ENCODE measurements at regions not wholly inside any gene's neighbourhood (a gene's known extent, or its start where the extent isn't known, plus 50 kb on each side); places are given as distances from the start of the nearest gene placed in this dataset.

DNA sequence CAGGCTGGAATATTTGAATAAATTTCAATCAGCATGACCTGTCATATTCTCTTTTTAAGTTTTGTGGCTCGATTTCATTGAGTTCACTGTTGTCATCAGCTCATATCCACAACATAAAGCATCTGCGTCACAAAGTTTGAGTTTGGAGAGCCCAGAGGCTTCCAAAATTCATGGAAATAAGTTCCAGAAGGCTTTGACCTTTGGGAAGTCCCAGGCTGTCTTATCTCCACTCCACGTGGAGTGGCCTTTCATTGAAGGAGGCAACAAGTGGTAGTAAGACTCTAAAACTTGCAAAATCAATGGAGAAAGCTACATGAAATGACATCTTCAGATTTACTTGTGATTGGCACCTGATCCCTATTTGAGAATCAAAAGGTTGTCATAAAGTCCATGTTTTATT, 54.1 kb upstream of the UNC5C start:
- Histone ChIP-seq H2BK20ac (ENCODE audit: low read depth, low read length) (no peak overlapping the region), H3K9me3 (ENCODE audit: control insufficient read depth, insufficient read depth, low read length) (no peaks in the 10 kb centered on the region), H3K23ac (ENCODE audit: low read depth, low read length) (no peak overlapping the region), H4K20me1 (ENCODE audit: insufficient read depth, low read length) (no peaks in the 10 kb centered on the region), H3K27ac (ENCODE audit: insufficient read depth, low read length) (no peak overlapping the region), H3K79me1 (ENCODE audit: low read depth in 1 of 2, low read length in 2 of 2) (no peaks in the 10 kb centered on the region), H4K8ac (ENCODE audit: low read depth in 2 of 2, low read length in 2 of 2) (no peak overlapping the region), H3K9me1 (ENCODE audit: insufficient read depth, low read length) (no peaks in the 10 kb centered on the region), H2AFZ (replicated peaks; ENCODE audit: low read length, poor library complexity) (no peak overlapping the region), H2AK9ac (replicated peaks; ENCODE audit: low read depth, low read length, poor library complexity) (no peak overlapping the region), H3K36me3 (ENCODE audit: control insufficient read depth, insufficient read depth, low read length) (no peaks in the 10 kb centered on the region), H3K4me2 (ENCODE audit: low read depth, low read length) (no peak overlapping the region), H3K56ac (ENCODE audit: extremely low read depth, insufficient read depth, low read length) (no peak overlapping the region), H3K18ac (ENCODE audit: low read depth, low read length) (no peak overlapping the region), H3K14ac (replicated peaks; ENCODE audit: low read depth, low read length) (no peak overlapping the region), H4K5ac (ENCODE audit: low read depth, low read length) (no peak overlapping the region), H4K91ac (ENCODE audit: insufficient read depth, low read depth, low read length) (no peak overlapping the region), H2BK5ac (ENCODE audit: low read depth, low read length, poor library complexity, severe bottlenecking) (no peak overlapping the region), H3K4me1 (ENCODE audit: control insufficient read depth, insufficient read depth, low read length) (no peaks in the 10 kb centered on the region), H3K4me3 (ENCODE audit: insufficient read depth, low read depth, low read length) (no peak overlapping the region), H3K4ac (ENCODE audit: low read depth, low read length) (no peak overlapping the region), H3K27me3 (ENCODE audit: control insufficient read depth, insufficient read depth, low read length) (no peaks in the 10 kb centered on the region), H2BK120ac (ENCODE audit: low read depth, low read length) (no peak overlapping the region), H2AK5ac (ENCODE audit: low read depth, low read length) (no peak overlapping the region), H3K9ac (ENCODE audit: low read depth, low read length) (no peak overlapping the region), H2BK15ac (ENCODE audit: low read depth, low read length) (no peak overlapping the region)
- TF ChIP-seq CEBPB (IDR thresholded peaks at IDR 0.05; ENCODE audit: low read depth, low read length) (no peak), CHD1 (IDR thresholded peaks at IDR 0.05; ENCODE audit: low read depth, low read length) (no peak), FOS (IDR thresholded peaks at IDR 0.05; ENCODE audit: low read depth, low read length) (no peak), MAZ (IDR thresholded peaks at IDR 0.05; ENCODE audit: borderline replicate concordance, low read depth, low read length) (no peak), MXI1 (IDR thresholded peaks at IDR 0.05; ENCODE audit: borderline replicate concordance, low read depth, low read length) (no peak)
- TF ChIP-seq, protein P1, sequence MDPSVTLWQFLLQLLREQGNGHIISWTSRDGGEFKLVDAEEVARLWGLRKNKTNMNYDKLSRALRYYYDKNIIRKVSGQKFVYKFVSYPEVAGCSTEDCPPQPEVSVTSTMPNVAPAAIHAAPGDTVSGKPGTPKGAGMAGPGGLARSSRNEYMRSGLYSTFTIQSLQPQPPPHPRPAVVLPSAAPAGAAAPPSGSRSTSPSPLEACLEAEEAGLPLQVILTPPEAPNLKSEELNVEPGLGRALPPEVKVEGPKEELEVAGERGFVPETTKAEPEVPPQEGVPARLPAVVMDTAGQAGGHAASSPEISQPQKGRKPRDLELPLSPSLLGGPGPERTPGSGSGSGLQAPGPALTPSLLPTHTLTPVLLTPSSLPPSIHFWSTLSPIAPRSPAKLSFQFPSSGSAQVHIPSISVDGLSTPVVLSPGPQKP (IDR thresholded peaks at IDR 0.05; ENCODE audit: borderline replicate concordance, low read depth, low read length): no peak
- TF ChIP-seq, protein P2, sequence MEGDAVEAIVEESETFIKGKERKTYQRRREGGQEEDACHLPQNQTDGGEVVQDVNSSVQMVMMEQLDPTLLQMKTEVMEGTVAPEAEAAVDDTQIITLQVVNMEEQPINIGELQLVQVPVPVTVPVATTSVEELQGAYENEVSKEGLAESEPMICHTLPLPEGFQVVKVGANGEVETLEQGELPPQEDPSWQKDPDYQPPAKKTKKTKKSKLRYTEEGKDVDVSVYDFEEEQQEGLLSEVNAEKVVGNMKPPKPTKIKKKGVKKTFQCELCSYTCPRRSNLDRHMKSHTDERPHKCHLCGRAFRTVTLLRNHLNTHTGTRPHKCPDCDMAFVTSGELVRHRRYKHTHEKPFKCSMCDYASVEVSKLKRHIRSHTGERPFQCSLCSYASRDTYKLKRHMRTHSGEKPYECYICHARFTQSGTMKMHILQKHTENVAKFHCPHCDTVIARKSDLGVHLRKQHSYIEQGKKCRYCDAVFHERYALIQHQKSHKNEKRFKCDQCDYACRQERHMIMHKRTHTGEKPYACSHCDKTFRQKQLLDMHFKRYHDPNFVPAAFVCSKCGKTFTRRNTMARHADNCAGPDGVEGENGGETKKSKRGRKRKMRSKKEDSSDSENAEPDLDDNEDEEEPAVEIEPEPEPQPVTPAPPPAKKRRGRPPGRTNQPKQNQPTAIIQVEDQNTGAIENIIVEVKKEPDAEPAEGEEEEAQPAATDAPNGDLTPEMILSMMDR (conservative IDR thresholded peaks at IDR 0.05; ENCODE audit: low read depth, low read length): no peak
- in situ Hi-C loops (cut with MboI; ENCODE audit: low sequenced_read_pairs) (no loop called here), dilution Hi-C loops (cut with HindIII; ENCODE audit: low sequenced_read_pairs, unreplicated experiment) (no loop called here), intact Hi-C loops (cut with micrococcal nuclease) (no loop called here)
- DNase-seq (no peak), ATAC-seq (ENCODE audit: low read depth) (no peak)
- POLR2A ChIA-PET (ENCODE audit: unreplicated experiment): no interaction called here
- WGBS, 2 experiments (ENCODE audit: extremely low coverage in 2 of 2, insufficient read length in 1 of 2): 40% methylated on average over 1 of the region's 3 CpGs; no CpG with 5 or more reads in 1 of the 2 experiments
- BruUV-seq (replicated peaks): no TSS peak
- CTCF ChIA-PET: no interaction called here
